ENCODE measurements at regions not wholly inside any gene's neighbourhood (a gene's known extent, or its start where the extent isn't known, plus 50 kb on each side); places are given as distances from the start of the nearest gene placed in this dataset.

DNA sequence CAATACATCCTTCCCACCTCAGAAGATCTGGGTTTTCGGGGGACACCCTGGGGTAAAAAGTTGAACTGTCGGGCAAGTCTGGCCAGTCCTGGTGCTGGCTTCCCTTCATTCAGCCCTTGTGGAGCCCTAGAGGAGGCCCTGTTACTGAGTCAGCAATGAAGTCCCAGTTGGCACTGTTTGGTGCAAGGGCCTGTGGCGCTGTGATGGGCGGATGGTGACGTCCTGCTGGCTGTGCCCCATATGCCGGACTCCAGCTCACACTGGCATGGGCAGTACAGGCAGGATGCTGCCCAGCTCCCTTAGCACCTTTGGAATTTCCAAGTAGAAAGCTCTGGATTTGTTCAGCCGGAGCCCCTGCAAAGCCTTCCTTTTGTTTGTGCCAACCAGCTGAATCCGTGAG lies 186.2 kb upstream of the PMEPA1 start:
- DNase-seq (ENCODE audit: low read depth), result no peak

- no peak for DNase-seq (ENCODE audit: low read depth)
Observed at GRCh38 chr20:57895161-57895855, 185.5 kb upstream of the PMEPA1 start.

DNA sequence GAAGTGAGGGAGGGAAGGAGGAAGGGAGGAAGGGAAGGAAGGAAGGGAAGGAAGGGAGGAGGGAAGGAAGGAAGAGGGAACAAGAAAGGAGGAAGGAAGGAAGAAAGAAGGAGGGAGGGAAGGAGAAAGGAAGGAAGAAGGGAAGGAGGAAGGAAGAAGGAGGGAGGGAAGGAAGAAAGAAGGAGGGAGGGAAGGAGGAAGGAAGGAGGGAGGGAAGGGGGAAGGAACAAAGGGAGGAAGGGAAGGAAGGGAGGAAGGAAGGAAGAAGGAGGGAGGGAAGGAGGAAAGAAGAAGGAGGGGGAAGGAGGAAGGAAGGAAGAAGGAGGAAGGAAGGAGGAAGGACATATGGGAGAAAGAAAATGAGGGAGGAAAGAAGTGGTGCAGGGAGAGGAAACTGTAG lies 184.7 kb upstream of the PMEPA1 start:
- no peak for DNase-seq (ENCODE audit: low read depth)

GRCh38 chr20:57894096-57894495 lies 184.3 kb upstream of the PMEPA1 start:
- no peak for DNase-seq (ENCODE audit: low read depth)

- no peak for DNase-seq (ENCODE audit: low read depth)
Observed at GRCh38 chr20:57893366-57893999, 183.7 kb upstream of the PMEPA1 start.

GRCh38 chr20:57892471-57892870 lies 182.7 kb upstream of the PMEPA1 start:
- DNase-seq (ENCODE audit: low read depth), result no peak

DNA sequence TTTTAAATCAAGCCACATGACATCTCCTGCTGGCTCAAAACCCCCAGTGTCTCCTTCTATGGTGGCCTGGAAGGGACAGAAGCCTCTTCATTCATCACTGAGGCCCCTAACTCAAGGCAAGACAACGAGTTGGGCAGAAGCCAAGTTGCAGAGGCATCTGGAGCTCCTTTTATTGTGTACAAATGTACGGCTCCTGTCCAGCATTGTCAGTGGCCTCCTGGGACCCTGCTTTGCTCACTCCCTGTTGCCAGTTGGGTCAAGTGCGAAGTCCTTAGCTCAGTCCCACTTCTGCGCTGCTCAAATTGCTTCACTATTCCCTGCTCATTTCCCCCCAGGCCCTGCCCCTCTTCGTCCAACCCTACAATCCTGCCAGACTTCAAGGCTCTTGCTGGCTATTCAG lies 181.2 kb upstream of the PMEPA1 start:
- DNase-seq (ENCODE audit: low read depth), result no peak

DNA sequence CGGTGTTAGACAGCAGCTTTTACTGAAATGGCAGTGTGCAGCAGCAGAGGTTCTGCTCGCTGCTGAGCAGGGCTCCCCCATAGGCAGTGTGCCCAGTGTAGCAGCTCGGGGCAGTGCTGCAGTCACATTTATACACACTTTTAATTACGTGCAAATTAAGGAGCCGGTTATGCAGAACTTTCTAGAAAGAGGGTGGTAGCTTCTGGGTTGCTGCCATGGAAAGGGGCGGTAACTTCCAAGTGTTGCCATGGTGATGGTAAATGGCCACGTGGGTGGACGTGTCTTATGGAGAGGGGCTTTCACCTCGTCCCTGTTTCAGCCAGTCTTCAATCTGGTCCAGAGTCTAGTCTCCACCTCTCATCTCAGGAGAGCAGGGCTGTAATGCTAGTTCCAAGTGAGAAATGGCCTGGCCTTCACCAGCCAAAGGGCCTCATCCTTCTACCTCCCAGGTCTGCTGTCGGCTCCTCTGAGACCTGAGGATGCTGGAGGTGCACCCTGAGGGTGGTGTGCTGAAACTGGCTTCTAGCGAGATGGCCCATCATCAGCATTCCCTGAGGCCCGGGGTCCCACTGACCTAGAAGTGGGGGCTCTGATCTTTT lies 180.5 kb upstream of the PMEPA1 start:
- DNase-seq (ENCODE audit: low read depth), result no peak

DNA sequence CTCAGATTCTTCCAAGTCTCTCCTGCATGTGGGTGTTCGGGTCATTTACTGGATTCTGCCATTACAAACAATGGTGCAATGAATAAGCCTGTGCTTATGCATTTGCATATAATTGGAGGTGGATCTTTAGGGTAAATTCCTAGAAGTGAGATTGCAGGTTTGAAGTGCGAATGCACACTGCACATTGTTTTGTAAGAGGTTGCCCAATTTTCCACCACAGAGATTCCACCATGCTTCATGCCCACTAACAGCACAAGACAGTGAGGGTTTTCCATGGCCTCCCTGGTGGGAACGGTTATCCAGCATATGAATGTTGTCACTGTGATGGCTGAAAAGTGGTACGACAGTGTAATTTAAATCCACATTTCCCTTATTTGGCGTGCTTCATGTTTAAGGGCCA lies 178.8 kb upstream of the PMEPA1 start:
- DNase-seq (ENCODE audit: low read depth), result no peak

DNA sequence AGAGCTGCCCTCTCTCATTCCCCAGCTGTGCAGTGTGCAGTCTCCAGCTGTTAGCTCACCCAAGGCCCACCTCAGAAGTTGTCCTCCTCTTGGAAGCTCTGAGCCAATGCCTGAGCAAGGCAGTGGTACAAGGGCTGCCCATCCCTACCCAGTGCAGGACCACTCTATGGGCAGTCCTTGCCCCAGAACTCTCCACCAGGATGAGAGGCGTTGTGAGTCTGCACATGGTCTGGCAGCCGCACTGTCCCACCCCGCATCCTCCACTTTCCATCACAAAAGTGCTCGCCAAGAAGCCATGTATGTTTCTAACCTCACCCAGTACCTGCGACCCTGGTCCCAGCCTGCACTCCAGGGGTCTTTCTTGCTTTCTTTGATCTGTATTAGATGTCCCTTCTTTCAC lies 175.1 kb upstream of the PMEPA1 start:
- no peak for DNase-seq (ENCODE audit: low read depth)

- no peak for DNase-seq (ENCODE audit: low read depth)
Observed at GRCh38 chr20:57883761-57884160, 173.9 kb upstream of the PMEPA1 start.

- DNase-seq (ENCODE audit: low read depth), result no peak
Observed at GRCh38 chr20:57883224-57883623, 173.4 kb upstream of the PMEPA1 start.

- DNase-seq (ENCODE audit: low read depth), result no peak
Observed at GRCh38 chr20:57882451-57883161, 172.8 kb upstream of the PMEPA1 start.

DNA sequence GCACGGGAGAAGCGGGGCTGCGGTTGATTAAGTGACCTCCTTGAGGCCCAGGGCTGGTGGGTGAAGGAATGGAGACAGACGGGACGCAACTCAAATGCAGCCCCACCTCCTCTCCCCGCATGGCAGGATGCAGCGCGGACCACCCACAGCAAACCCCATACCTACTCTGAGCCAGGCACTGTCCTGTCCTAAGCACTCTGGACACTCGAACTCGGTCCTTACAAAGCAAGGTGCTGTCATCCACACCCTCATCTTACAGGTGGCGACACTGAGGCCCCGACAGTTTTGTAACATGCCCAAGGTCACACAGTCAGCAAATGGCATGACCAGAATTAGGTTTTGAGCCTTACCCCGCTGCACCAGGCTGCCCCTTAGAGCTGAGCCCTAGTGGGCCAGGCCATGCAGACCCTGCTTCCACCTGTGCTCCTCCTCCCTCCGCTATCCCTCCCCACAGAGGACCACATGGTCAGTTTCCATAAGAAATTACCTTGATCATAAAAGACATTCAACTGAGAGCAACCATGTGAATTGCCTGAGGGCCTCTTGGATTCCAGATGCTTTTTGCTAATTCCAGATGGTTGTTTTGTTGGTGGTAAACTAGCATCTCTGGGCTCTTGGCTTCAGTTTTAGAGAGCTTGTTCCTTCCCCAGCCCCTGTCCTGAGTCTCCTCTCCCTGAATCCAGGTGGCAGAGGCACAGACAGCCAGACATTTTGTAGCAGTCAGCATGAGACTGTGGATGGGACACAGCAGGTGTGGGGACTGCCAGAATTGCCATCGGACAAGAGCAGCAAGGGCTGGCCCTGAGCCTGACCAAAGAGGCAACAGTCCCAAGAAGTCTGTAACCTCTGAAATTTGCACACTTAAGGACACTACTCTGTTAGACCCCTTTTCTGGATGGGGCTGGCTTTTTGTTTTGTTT lies 171.9 kb upstream of the PMEPA1 start:
- DNase-seq (ENCODE audit: low read depth), result no peak

- DNase-seq (ENCODE audit: low read depth), result no peak
Observed at GRCh38 chr20:57880571-57880892, 170.7 kb upstream of the PMEPA1 start.

DNA sequence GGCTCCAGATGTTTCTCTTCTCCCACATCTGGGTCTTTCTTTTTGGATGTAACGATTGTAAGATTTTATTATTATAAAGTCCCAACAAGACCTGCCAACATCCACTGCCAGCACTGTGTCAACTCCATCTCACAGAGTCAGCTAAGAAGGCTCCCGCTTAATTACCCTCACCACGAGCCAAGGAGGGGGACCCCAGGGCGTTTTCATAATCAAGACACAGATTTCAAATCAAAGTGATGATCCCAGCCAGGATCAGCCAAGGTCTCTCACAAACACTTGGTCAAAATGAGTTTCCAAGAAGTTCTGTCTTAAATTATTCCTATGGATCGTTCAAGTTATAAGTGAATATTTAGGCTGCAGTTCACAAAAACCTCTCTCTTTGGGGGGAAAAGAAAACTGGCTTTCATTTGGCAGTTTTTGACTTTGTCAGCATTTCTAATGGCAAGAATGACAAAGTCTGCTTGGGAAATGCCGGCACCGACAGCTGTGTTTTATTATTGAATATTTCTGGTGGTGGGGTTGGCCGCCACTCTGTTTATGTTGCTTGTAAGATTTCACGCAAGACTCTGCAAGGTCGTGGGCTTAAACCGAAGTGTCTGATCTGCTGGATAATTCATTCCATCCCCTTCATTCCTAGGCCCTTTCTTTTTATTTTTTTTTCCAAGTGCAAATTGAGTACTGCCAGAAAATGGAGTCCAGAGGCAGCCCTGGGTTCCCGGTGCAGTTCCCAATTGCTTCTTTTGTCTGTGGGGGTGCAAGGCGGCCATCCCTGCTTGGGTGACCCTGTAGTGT lies 170.2 kb upstream of the PMEPA1 start:
- DNase-seq (ENCODE audit: low read depth), result no peak

GRCh38 chr20:57879437-57879778 lies 169.6 kb upstream of the PMEPA1 start:
- no peak for DNase-seq (ENCODE audit: low read depth)

DNA sequence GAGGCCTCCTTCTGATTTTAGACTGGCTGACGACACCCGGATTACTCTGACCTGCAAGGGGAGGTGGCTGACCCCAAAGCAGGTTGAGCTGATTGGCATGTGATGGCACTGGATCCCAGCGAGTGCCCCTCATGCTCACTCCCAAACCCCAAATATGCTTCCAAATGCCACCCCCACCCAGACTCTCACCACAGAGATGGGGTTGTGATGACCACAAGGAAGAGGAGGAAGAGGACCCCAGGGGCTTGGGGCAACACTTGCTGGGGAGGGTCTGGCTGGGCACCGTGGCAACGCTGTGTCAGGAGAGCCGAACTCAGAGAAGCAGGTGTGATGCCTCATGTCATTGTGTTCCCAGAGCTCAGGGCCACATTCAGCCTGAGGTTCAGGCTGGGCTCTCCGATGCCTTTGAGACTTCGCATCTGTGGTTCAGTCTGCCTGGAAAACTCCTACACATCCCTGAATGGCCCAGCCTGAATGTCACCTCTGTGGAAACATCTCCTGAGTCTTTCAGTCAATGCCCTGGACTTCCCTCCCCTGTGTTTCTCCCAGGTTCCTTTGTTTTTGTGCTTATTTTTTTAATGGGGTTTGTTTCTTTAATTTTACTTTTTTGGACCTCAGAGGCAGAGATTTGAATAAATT lies 169.1 kb upstream of the PMEPA1 start:
- no peak for DNase-seq (ENCODE audit: low read depth)

DNA sequence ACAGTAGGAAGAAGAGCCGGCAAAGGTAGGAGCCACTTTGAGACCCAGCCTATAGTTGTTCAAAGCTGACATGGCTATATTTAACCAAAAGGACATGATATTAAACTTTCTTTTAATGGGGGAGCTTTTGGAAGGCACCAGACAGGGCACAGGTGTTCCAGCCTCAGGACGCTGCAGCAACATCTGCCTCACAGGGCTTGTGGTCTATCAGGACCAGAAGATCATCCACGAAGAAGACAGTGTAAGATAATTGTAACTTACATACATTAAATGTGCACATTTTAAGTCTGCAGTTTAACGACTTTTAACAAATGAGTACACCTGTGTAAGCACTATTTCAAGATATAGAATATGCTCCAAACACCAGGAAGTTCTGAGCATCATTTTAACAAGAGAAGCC lies 168.2 kb upstream of the PMEPA1 start:
- no peak for DNase-seq (ENCODE audit: low read depth)

DNA sequence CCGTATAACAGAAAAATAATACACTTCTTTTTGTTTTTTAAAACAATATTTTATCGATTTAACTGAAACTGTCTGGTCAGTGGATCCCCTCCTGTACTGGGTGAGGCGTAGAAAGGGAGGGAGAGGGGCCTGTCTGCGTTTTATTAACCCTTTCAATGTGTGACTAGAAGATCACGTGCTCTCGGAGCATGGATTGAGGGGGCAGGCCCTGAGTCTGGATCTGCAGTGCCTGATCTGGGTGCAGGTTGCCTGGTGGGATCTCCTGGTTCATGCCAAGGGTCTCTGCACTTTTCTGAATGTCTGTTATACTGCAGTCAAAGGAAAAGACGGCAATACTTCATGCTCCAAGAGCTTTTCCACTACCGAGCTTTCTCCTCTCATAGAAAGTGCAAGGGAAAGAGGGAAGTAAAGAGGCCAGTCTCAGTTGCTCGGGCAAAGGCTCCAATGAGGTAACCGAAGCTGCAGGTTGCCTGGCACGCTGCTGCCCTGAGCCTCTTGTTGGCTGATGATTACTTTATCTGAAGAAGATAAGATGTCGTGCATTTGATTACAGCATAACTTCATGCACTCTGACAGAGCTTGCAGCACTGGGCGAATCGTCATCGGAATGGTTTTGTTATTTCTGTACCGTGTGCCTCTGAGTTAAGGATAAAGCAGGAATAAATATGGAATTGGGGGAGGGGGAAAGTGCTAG lies 167.5 kb upstream of the PMEPA1 start:
- no peak for DNase-seq (ENCODE audit: low read depth)

Measured in CMK (cell line).